WTC11 (cell line): ENCODE measurements at regions not wholly inside any gene's neighbourhood (a gene's known extent, or its start where the extent isn't known, plus 50 kb on each side); places are given as distances from the start of the nearest gene placed in this dataset.

Source experiments
- CTCF ChIP-seq: fragments of 200-600 bp; IDR thresholded peaks from 2 replicates; pipeline ENCODE4 v1.8.0; 2022; ENCODE audit warnings: antibody characterized with exemption
- FOXJ3 ChIP-seq: sonication (generic); formaldehyde crosslinking; IDR thresholded peaks from 2 replicates; pipeline ENCODE4 v1.9.0; 2021; ENCODE audit warnings: missing genetic modification reagents, mild to moderate bottlenecking, borderline replicate concordance
- FOXK1 ChIP-seq: sonication (generic); formaldehyde crosslinking; IDR thresholded peaks from 2 replicates; pipeline ENCODE4 v1.8.0; 2022; ENCODE audit warnings: mild to moderate bottlenecking, moderate library complexity, missing genetic modification reagents
- IRF1 ChIP-seq: sonication (generic); formaldehyde crosslinking; IDR thresholded peaks from 2 replicates; pipeline ENCODE4 v1.8.0; 2023; ENCODE audit warnings: missing genetic modification reagents
- KAT7 ChIP-seq: sonication (generic); formaldehyde crosslinking; IDR thresholded peaks from 2 replicates; pipeline ENCODE4 v1.8.1; 2023; ENCODE audit warnings: missing genetic modification reagents, mild to moderate bottlenecking, borderline replicate concordance
- MAX ChIP-seq: sonication (generic); formaldehyde crosslinking; IDR thresholded peaks from 2 replicates; pipeline ENCODE4 v1.8.0; 2022; ENCODE audit warnings: mild to moderate bottlenecking, missing genetic modification reagents
- NFYB ChIP-seq: sonication (generic); formaldehyde crosslinking; conservative IDR thresholded peaks from 2 replicates; pipeline ENCODE4 v1.8.0; 2022; ENCODE audit warnings: low read depth, missing genetic modification reagents
- NR2C2 ChIP-seq: sonication (generic); formaldehyde crosslinking; IDR thresholded peaks from 2 replicates; pipeline ENCODE4 v1.8.0; 2022; ENCODE audit warnings: mild to moderate bottlenecking, missing genetic modification reagents
- ZNF263 ChIP-seq: sonication (generic); formaldehyde crosslinking; IDR thresholded peaks from 2 replicates; pipeline ENCODE4 v1.8.1; 2022; ENCODE audit warnings: low read depth, mild to moderate bottlenecking, moderate library complexity, missing genetic modification reagents
- TF ChIP-seq, protein P1 (sequence below): sonication (generic); formaldehyde crosslinking; IDR thresholded peaks from 2 replicates; pipeline ENCODE4 v1.8.1; 2023; ENCODE audit warnings: mild to moderate bottlenecking, moderate library complexity, missing genetic modification reagents
- TF ChIP-seq, protein P2 (sequence below): sonication (generic); formaldehyde crosslinking; conservative IDR thresholded peaks from 2 replicates; pipeline ENCODE4 v1.8.1; 2022; ENCODE audit warnings: mild to moderate bottlenecking, missing genetic modification reagents

DNA sequence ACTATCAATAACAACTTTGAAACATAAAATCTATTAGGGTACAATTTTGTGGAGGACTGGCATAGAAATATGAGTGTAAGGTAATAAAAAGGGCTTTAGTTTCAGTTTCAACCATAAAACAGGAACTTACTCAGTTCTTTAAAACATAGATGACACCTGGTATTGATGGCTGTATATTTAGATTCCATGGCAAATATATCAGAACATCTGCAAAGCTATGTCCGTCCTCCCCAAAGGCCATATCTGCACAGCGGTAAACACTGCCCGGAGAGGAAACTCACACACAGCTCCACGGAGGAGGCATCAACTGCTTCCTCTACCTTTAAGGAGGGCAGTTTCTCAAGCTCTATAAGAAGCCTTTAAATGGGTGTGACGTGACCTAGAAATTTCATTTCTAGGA is 993.3 kb downstream of the BRD1 start:
- TF ChIP-seq CTCF (no peak), NFYB (CRISPR knock-in tag) (no peak), ZNF263 (CRISPR knock-in tag) (no peak), KAT7 (CRISPR knock-in tag) (no peak), MAX (CRISPR knock-in tag) (no peak), IRF1 (CRISPR knock-in tag) (no peak), NR2C2 (CRISPR knock-in tag) (no peak), FOXJ3 (CRISPR knock-in tag) (no peak), FOXK1 (CRISPR knock-in tag) (no peak)
- TF ChIP-seq, protein P1, sequence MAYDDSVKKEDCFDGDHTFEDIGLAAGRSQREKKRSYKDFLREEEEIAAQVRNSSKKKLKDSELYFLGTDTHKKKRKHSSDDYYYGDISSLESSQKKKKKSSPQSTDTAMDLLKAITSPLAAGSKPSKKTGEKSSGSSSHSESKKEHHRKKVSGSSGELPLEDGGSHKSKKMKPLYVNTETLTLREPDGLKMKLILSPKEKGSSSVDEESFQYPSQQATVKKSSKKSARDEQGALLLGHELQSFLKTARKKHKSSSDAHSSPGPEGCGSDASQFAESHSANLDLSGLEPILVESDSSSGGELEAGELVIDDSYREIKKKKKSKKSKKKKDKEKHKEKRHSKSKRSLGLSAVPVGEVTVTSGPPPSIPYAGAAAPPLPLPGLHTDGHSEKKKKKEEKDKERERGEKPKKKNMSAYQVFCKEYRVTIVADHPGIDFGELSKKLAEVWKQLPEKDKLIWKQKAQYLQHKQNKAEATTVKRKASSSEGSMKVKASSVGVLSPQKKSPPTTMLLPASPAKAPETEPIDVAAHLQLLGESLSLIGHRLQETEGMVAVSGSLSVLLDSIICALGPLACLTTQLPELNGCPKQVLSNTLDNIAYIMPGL (CRISPR knock-in tag): no peak
- TF ChIP-seq, protein P2, sequence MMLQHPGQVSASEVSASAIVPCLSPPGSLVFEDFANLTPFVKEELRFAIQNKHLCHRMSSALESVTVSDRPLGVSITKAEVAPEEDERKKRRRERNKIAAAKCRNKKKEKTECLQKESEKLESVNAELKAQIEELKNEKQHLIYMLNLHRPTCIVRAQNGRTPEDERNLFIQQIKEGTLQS (CRISPR knock-in tag): no peak
